DLD1 (cell line): ENCODE measurements at regions not wholly inside any gene's neighbourhood (a gene's known extent, or its start where the extent isn't known, plus 50 kb on each side); places are given as distances from the start of the nearest gene placed in this dataset.

Experiments used
- in situ Hi-C: cut with HindIII; loops from 2 replicates; pipeline ENCODE4 v1.10.0; 2017; ENCODE audit warnings: low sequenced_read_pairs

DNA sequence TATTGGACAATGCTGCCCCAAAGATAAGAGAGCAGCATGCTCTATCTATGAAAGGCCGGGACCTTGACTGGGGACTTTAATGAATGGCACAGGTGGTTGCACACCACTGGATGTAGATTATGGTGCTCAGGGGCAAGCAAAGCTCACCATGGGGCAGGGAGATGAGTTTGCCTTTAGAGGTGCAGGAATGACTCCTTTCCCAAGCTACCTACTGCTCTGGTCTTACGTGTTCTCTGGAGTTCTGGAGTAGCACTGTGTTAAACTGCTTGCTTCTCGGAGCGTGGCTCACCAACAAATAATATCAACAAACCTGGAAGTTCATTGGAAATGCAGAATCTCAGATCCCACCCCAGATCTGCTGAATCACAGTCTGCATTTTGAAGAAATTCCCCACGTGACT is 445.3 kb downstream of the RPS24 start:
- in situ Hi-C loops, result loop anchor here (10.0 kb wide), 1 partner anchor 54 kb away; no protein-coding TSS in a partner anchor

DNA sequence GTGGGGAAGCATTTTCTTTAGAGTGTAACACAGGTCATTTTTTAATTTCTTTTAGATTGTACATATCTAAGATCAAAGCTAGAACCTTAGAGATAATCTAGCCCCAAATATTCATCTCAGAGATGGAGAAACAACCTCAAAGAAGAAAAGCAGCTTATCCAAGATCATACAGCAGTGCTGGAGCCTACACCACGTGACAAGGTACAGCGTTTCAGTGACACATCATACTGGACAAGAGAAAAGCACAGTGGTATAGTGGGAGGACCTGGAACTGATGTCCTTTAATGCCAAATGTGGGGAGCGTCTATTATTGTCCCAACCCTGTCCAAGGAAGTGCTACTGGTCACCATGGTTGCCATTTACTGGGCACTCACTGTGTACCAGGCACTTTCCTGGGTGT is 445.8 kb downstream of the RPS24 start:
- in situ Hi-C loops, result loop anchor here (10.0 kb wide), 1 partner anchor 55 kb away; no protein-coding TSS in a partner anchor

DNA sequence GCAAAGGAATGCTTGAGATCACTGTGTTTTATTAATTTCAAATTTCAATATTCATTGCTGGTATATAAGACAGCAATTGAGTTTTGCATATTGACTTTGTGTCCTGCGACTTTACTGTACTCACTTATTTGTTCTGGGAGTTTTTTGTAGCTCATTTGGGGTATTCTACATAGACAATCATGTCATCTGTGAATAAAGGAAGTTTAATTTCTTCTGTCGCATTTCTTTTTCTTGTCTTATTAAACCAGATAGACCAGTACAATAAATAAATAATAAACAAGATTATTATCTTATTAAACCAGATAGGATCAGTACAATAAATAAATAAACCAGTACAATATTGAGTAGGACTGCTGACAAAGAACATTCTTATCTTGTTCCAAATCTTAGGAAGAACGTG is 448.2 kb downstream of the RPS24 start:
- in situ Hi-C loops, result loop anchor here (10.0 kb wide), 1 partner anchor 117 kb away; no protein-coding TSS in a partner anchor

DNA sequence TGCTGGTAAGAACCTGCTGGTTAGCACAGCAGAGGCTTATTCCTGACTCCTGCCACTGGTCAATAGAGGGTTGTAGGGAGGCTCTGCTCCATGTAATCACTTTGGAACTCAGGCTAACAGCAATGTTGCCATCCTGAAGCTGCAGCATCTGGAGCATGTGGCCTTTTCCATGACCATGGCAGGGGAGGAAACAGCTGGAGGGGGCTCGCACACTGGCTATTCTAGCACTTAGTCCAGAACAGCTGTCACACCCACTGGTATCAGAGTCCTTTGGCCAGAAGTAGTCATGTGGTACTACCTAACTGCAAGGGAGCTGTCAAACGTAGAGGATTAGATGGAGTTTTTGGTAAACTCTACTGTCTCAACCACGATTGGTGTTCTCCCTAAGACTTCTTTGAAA is 450.0 kb downstream of the RPS24 start:
- in situ Hi-C loops, result loop anchor here (10.0 kb wide), 1 partner anchor 119 kb away; no protein-coding TSS in a partner anchor

DNA sequence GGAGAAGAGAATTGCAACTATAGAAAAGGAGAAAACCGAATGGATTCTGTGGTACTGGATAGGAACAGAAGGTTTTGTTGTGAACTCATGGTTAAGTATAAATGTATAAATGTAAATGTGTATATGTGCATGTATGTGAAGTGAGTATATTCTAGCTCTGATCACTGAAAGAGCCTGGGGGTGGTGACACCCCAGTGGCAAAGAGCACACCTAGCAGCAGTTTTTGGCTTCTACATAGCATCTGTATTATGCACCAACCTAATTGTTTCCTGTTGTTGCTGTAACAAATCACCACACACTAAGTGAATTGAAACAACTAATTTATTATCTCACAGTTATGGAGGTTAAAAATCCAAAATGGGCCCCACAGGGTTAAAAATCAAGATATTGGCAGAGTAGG is 455.4 kb downstream of the RPS24 start:
- in situ Hi-C loops, result loop anchor here (10.0 kb wide), 1 partner anchor 124 kb away; no protein-coding TSS in a partner anchor

DNA sequence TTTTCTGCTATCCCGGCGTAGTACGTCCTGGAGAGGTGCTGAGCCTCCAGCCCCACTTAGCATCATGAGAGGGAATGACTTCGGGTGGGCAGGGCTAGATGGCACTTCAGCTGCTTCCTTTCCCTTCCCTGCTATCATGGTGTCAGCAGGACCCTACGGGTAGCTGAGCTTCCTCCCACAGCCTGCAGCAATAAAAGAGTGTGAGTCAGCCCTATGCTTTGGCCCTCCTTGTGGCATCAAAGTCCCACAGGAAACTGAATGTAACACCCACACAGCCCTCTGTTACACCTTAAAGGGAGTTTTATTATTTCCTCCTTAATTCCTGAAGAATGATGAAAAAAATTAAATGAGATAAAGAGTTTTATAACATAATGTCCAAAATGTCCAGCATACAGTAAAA is 458.1 kb downstream of the RPS24 start:
- in situ Hi-C loops, result no loop called here

DNA sequence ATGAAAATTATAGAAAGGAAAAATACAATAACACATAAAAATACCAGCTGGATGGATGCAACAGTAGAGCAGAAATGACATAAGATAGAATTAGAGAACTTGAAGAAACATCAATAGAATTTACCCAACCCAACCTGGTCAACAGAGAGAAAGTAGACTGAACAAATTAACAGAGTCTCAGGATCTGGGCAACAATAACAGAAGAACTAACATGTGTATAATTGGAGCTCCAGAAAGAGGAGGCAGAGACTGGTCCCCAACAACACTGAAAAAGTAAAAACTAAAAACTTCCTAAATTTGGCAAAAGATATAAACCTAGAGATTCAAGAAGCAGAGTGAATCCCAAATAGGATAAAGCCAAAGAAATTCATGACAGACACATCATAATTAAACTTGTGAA is 458.8 kb downstream of the RPS24 start:
- in situ Hi-C loops, result no loop called here

DNA sequence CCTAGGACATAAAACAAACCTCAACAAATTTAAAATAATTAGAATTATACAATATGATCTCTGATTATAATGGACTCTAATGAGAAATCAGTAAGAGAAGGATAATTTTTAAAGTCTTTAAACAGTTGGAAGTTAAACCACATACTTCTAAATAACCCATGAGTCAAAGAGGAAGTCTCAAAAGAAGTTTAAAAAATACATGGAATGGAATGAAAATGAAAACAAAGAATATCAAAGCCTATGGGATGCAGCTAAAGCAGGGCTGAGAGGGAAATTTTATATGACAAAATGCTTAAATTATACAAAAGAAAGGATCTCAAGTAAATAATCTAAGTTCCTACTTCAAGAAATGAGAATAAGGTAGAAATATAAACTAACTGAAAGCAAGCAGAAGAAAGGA is 460.5 kb downstream of the RPS24 start:
- in situ Hi-C loops, result no loop called here

DNA sequence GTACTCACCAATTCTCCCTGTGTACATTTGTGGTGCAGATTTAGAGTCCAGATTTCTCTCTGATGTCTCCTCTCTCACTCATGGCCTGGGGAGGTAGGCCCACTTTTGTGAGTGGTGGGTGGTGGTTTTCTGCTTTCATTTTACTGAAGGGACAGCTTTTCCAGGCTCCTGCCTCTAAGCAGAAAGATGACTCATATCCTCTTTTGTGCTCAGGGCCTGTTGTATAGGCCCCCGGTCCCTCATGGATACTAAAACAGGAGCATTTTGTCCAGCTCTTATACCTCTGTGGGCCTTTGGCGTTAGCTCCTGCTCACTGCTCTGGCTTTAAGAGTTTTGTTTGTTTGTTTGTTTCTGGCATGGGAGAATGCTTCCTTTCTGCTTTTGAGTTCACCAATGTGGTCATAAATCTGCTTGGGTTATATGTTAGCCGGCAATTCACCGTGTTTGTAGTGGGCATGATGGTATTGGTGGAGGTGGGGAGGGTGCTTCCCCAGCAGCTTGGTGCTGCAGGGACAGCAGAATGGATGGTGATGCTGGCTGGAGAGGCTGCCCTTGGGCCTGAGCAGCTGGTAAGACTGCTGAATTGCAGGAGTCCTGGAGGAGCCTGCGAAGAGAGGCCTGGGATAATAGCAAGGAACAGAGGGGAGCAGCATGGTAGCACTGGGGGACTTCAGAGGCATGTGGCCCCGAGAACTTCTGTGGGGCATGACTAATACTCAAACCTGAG is 468.7 kb downstream of the RPS24 start:
- in situ Hi-C loops, result no loop called here

DNA sequence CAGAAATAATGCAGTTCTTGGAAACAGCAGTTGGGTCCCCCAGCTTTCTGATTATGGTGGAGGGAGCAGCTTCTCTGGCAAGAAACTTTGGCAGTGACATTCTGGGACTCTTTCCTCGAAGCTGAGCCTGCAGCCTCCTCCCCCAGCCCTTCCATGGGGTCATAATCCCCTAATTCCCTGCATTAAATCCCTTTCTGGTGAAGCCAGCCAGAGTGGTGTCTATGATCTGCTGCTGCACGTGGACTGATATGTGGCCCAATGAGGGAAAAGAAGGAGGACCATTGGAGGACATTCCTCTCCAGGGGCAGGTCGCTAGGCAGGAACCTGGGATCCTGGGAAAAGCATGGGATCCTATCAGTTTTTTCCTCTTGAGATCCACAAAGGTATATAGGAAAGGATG is 470.5 kb downstream of the RPS24 start:
- in situ Hi-C loops, result no loop called here

DNA sequence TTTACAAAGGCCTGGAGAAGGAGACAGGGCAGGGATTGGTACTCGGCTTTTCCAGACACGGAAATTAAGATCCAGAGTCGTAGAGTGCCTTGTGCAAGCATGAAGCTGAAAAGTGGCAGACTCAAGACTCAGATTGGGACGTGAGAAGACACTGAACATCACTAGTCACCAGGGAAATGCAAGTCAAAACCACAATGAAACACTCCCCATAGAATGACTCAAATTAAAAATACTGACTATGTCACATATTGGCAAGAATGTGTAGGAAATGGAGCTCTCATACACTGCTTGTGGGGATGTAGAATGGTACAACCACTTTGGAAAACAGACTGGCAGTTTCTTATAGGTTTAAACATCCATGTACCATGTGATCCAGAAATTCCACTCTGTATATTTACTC is 472.0 kb downstream of the RPS24 start:
- in situ Hi-C loops, result no loop called here

DNA sequence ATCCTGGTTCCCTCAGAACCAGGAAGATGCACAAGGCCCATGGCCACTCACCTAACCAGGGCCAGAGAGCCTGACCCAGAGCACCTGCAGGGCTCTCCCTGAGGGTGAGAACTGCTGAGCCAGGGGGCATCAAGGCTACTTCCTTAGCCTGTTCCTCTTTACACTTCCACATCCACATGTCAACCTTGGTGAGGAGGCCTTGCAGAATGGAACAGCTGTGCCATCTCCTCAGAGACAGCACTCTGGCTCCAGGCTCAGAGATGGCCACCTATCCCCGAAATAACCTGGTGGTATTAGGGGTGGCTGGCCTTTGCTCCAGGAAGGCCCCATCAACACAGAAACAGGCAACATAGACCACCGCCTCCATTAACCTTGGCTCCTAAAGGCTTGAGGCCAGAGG is 473.0 kb downstream of the RPS24 start:
- in situ Hi-C loops, result no loop called here

DNA sequence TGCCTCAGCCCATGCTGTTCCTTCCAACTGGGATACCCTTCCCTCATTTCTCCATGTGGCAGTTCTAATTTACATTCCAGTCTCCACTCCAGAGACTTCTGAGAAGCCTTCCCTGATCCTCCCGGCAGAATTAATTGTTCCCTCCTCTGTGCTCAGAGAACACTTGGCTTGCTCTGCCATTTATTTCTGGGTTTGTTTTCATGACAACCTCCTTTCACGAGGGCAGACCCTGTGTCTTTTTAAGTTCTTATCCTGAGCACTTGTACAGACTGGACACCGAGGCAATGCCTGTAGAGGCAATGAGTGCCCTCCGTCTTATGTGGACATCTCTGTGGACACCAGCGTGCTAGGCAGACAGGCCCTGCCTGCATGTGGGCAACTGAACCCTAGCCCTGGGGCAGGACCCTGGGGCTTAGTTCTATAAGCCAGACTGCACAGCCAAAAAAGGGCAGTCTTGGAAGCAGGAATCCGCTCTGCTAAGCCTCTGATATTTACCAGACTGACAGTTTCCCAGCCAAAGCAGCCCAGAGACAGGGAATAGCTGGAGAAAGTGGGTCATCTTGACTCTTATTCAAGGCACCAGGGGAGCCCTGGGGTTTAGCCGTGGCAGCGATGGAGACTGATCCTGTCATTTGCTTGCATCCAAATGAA is 474.0 kb downstream of the RPS24 start:
- in situ Hi-C loops, result no loop called here

DNA sequence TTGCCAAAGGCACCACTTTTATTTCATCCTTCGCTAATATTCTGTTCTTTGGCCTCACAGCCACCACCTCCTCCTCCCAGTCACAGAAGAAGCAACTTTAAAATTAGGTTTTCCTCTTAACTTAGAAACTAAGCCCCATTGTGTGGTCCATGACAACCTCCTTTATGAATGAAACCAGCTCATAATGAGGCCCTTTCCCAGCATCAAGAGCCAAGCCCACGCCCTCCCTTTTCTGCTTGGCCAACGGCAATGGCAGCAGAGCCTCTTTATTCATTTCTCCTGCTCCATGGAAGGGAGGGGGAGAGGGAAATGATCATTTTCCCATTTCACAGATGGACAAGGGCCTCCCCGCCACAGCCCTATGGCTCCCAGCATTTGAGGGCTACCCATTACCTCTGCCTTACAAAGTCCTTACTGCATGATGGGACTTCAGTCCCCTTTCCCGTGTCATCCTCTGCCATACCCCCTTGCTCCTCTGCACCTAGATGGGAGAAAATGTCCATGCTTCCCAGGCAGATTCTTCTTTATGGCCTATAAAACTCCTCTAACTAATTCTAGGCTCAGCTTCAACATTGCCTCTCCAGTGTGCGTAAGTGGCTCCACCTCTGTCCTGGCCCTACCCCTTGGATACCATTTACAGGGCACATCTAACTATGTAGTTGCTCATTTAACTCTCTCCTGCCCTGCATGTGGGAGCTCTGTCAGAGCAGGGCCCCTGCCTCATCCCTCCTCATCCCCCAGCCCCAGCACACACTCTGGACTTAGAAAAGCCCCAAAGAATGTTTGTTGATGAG is 475.5 kb downstream of the RPS24 start:
- in situ Hi-C loops, result no loop called here

DNA sequence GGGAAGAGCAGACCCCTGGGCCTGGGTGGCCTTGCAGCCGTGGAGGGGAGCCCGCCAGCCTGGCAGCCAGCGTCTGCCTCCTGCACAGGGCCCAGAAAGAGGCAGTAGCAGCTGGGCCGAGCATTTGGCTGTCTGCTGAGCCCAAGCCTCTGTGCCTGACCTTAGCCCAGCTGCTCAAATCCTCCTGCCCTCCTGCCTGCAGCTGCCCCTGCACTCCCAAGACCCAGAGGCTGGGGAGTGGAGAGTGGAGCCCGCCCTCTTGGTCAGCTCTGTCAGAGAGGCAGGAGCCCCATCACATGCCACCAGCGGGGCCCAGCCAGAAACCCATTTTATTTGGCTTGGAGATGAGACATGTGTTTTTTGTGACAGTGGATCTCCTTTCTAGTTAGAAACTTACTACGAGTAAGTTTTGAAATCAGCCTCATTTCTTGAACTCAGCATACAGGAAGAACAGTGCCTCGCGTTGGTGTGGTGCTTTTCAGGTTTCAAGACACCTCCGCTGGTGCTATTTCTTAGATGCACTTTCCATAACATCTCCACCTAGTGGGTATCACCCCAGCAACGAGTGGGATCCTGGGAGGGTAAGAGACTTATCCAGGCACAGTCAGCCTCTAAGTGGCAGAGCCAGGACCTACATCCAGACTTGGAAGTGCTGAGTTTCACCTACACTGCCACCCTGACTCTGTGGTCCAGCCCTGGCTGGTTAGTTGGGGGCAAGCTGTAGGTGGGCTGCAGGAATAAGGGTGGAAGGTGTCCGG is 477.1 kb downstream of the RPS24 start:
- in situ Hi-C loops, result no loop called here

DNA sequence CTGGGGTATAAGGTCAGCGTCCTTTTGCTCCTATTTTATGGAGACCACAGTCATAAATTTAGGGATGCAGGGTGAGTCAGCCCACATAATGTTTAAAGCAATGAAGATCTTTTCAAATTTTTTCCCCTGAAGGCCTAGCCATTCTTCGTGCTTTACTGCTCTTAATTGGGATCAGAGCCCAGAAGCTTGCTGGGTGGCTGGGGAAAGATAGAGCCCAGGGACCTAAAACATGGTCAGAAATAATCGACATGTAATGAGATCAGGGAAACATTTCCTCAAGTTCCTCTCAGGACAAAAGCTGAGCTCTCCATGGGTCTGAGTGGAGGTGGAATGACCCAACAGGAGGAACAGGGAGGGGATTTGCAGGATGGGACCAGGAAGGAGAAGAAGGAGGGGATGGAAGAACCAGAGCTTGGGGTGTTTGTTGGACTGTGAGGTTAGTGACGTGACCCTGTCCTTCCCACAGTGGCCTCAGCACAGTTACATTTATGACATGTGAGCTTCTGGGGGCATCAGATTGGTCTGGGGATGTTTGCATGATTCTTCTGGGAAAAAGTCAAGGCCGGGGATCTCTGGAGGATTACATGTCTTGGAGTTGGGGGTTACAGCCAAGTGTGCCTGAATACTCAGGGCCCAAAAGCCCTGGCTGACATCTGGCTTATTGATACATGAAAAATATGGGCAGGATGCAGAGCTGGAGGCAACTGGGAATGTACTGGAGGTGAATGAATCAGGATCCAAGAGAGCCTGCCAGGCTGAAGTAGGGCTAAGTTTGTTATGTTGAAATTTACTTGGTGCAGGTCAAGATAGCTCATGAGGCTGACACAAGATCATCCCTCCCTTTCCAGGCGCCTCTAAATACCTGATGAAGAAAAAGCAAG is 477.9 kb downstream of the RPS24 start:
- in situ Hi-C loops, result no loop called here

DNA sequence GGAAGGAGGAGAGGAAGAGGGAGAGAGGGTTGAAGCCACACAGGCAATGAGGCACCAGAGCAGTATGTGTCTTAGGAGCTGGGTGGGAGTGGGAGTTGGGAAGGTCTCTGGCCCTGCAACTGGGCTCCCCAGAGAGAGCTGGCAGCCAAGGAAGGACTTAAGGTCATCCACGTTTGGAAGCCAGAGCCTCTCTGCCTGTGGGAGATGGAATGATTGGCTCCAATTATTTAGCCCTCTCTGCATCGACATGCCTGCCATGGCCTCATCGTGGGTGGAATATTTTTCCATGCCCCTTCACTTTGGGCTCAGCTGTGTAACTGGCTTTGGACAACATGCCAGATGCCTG is 478.5 kb downstream of the RPS24 start:
- in situ Hi-C loops, result no loop called here

DNA sequence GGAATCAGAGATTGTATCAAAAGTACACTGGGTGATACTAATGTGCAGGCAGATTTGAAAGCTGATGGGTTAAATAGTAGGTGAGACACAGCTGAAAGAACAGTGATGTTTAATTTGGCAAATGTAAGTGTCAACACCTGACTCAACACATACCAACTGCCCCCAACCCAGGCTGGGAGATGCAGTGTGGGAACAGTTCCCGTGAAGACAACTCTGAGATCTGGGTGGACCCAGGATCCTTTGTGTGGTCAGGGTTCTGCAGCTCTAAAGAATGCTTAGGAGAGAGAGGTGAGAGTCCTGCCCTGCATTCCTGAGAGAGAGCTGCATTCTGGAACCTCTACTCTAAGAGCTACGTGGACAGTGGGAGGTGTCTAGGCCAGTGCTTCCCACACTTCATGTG is 479.7 kb downstream of the RPS24 start:
- in situ Hi-C loops, result no loop called here

DNA sequence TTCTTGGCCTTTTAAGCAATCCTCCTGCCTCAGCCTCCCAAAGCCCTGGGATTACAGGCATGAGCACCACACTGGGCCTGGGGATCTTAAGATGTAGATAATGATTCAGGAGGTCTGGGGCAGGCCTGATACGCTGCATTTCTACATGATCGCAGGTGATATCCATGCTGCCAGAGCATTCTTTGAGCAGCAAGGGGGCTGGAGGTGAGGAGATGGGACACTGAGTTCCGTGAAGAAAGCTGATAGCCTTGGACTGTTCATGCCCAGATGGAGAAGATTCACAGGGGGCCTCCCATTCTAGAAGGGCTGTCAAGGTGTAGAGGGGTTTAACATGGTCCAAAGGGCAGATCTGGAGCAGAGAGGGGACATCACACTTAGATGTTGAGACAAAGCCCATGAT is 480.3 kb downstream of the RPS24 start:
- in situ Hi-C loops, result no loop called here

DNA sequence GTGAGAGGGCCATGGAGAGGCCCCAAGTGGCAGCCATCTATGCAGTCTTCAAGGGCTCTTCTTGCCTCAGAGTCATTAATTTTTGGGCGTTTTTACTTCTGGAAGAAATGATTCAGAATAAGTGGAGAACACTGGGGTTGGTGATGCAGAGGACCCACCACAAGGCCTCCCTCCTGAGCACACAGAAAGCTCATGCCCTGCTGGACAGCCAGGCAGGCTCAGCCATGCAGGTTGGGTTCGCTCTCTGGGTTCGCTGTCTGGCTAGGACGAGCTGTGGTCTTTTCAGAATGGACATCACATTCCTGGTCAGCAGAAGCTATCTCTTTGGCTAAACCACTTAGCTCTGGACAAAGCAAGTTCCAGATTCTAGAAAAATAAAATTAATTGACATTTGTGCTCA is 480.8 kb downstream of the RPS24 start:
- in situ Hi-C loops, result no loop called here
